WTC11 (cell line): ENCODE measurements at regions not wholly inside any gene's neighbourhood (a gene's known extent, or its start where the extent isn't known, plus 50 kb on each side); places are given as distances from the start of the nearest gene placed in this dataset.

ENCODE experiments used
- ATAC-seq: fragments of 200-7000 bp; cut with Tn5 transposase; 2 replicates; pipeline ENCODE4 v1.10.0; 2021; ENCODE audit warnings: mild to moderate bottlenecking, moderate library complexity
- CTCF ChIA-PET: fragments of 300-600 bp; sonication (Branson Sonifier 250); formaldehyde crosslinking; loops from one replicate; lab custom pipeline; 2021; ENCODE audit warnings: antibody characterized with exemption; lab: Charles Lee
- POLR2A ChIA-PET: fragments of 350-600 bp; sonication (Branson Sonifier 250); formaldehyde crosslinking; loops from one replicate; lab custom pipeline; 2021; ENCODE audit warnings: antibody characterized with exemption; lab: Charles Lee
- DNase-seq: peaks from one replicate; pipeline ENCODE4 v3.0.0; 2021; ENCODE audit warnings: low spot score
- H3K27ac Mint-ChIP-seq: 2 replicates; pipeline ENCODE4 v1.8.0; 2021; ENCODE audit warnings: mixed read lengths
- H3K27me3 Mint-ChIP-seq: 2 replicates; pipeline ENCODE4 v1.8.0; 2021; ENCODE audit warnings: low read depth, mild to moderate bottlenecking, moderate library complexity, mixed read lengths
- H3K36me3 Mint-ChIP-seq: 2 replicates; pipeline ENCODE4 v1.8.0; 2021; ENCODE audit warnings: mixed read lengths
- H3K4me1 Mint-ChIP-seq: 2 replicates; pipeline ENCODE4 v1.8.0; 2022; ENCODE audit warnings: mixed read lengths
- H3K4me3 Mint-ChIP-seq: 2 replicates; pipeline ENCODE4 v1.8.0; 2021; ENCODE audit warnings: mild to moderate bottlenecking, moderate library complexity, mixed read lengths
- H3K9me3 Mint-ChIP-seq: 2 replicates; pipeline ENCODE4 v1.8.0; 2021; ENCODE audit warnings: mixed read lengths
- ARID4B ChIP-seq: sonication (generic); formaldehyde crosslinking; IDR thresholded peaks from 2 replicates; pipeline ENCODE4 v1.8.0; 2023; ENCODE audit warnings: missing genetic modification reagents, mild to moderate bottlenecking, borderline replicate concordance
- ATF1 ChIP-seq: sonication (generic); formaldehyde crosslinking; IDR thresholded peaks from 2 replicates; pipeline ENCODE4 v1.8.1; 2023; ENCODE audit warnings: mild to moderate bottlenecking, moderate library complexity, missing genetic modification reagents
- ATF6 ChIP-seq: sonication (generic); formaldehyde crosslinking; IDR thresholded peaks from 2 replicates; pipeline ENCODE4 v1.8.1; 2023; ENCODE audit warnings: mild to moderate bottlenecking, missing genetic modification reagents
- CBFB ChIP-seq: sonication (generic); formaldehyde crosslinking; IDR thresholded peaks from 2 replicates; pipeline ENCODE4 v1.8.1; 2022; ENCODE audit warnings: mild to moderate bottlenecking, low read depth, missing genetic modification reagents
- CREB1 ChIP-seq: sonication (generic); formaldehyde crosslinking; IDR thresholded peaks from 2 replicates; pipeline ENCODE4 v1.8.0; 2023; ENCODE audit warnings: mild to moderate bottlenecking, missing genetic modification reagents
- E2F1 ChIP-seq: sonication (generic); formaldehyde crosslinking; IDR thresholded peaks from 2 replicates; pipeline ENCODE4 v1.8.0; 2022; ENCODE audit warnings: mild to moderate bottlenecking, missing genetic modification reagents
- E2F5 ChIP-seq: sonication (generic); formaldehyde crosslinking; IDR thresholded peaks from 2 replicates; pipeline ENCODE4 v1.8.1; 2022; ENCODE audit warnings: mild to moderate bottlenecking, moderate library complexity, missing genetic modification reagents
- FOXJ3 ChIP-seq: sonication (generic); formaldehyde crosslinking; IDR thresholded peaks from 2 replicates; pipeline ENCODE4 v1.9.0; 2021; ENCODE audit warnings: missing genetic modification reagents, mild to moderate bottlenecking, borderline replicate concordance
- GABPB1 ChIP-seq: sonication (generic); formaldehyde crosslinking; IDR thresholded peaks from 2 replicates; pipeline ENCODE4 v1.8.1; 2023; ENCODE audit warnings: mild to moderate bottlenecking, missing genetic modification reagents
- HMGA2 ChIP-seq: fragments of 250-450 bp; sonication (Bioruptor Pico); IDR thresholded peaks from 2 replicates; pipeline ENCODE4 v1.4.0; 2021; ENCODE audit warnings: mild to moderate bottlenecking, moderate library complexity
- NFATC4 ChIP-seq: fragments of 250-450 bp; sonication (Bioruptor Pico); IDR thresholded peaks from 2 replicates; pipeline ENCODE4 v1.9.0; 2021; ENCODE audit warnings: mild to moderate bottlenecking
- NFYB ChIP-seq: sonication (generic); formaldehyde crosslinking; conservative IDR thresholded peaks from 2 replicates; pipeline ENCODE4 v1.8.0; 2022; ENCODE audit warnings: low read depth, missing genetic modification reagents
- NR1H2 ChIP-seq: sonication (generic); formaldehyde crosslinking; IDR thresholded peaks from 2 replicates; pipeline ENCODE4 v1.9.0; 2021; ENCODE audit warnings: mild to moderate bottlenecking, moderate library complexity, missing genetic modification reagents
- NR2C2 ChIP-seq: sonication (generic); formaldehyde crosslinking; IDR thresholded peaks from 2 replicates; pipeline ENCODE4 v1.8.0; 2022; ENCODE audit warnings: mild to moderate bottlenecking, missing genetic modification reagents
- NR3C1 ChIP-seq: sonication (generic); formaldehyde crosslinking; conservative IDR thresholded peaks from 2 replicates; pipeline ENCODE4 v1.8.1; 2023; ENCODE audit warnings: low read depth, mild to moderate bottlenecking, missing genetic modification reagents
- TCF7 ChIP-seq: sonication (generic); formaldehyde crosslinking; IDR thresholded peaks from 2 replicates; pipeline ENCODE4 v1.8.0; 2022; ENCODE audit warnings: mild to moderate bottlenecking, low read depth, missing genetic modification reagents, moderate library complexity
- ZNF232 ChIP-seq: sonication (generic); formaldehyde crosslinking; IDR thresholded peaks from 2 replicates; pipeline ENCODE4 v1.8.0; 2022; ENCODE audit warnings: mild to moderate bottlenecking, missing genetic modification reagents
- ZNF317 ChIP-seq: sonication (generic); formaldehyde crosslinking; IDR thresholded peaks from 2 replicates; pipeline ENCODE4 v1.8.1; 2023; ENCODE audit warnings: low read depth, mild to moderate bottlenecking, moderate library complexity, missing genetic modification reagents, borderline replicate concordance
- ZNF532 ChIP-seq: fragments of 250-450 bp; sonication (Bioruptor Pico); IDR thresholded peaks from 2 replicates; pipeline ENCODE4 v1.9.0; 2021; ENCODE audit warnings: mild to moderate bottlenecking, borderline replicate concordance
- ZNF671 ChIP-seq: fragments of 250-450 bp; sonication (Bioruptor Pico); IDR thresholded peaks from 2 replicates; pipeline ENCODE4 v1.8.0; 2021; ENCODE audit warnings: mild to moderate bottlenecking

GRCh38 chr2:226198956-226199355 lies 600.7 kb downstream of the IRS1 start:
- no peak overlapping the region for H3K27ac Mint-ChIP-seq
- CTCF ChIA-PET: interaction anchor here (1.0 kb wide), 1 partner anchor 168 kb away, joined by 3 read pairs; no protein-coding TSS in a partner anchor

GRCh38 chr2:226190479-226191252 lies 609.0 kb downstream of the IRS1 start:
- no peaks in the 10 kb centered on the region for H3K27me3 Mint-ChIP-seq
- H3K4me3 Mint-ChIP-seq: no peak overlapping the region
- CTCF ChIA-PET: no interaction called here
- POLR2A ChIA-PET: no interaction called here
- peaks cover 9% of the 10 kb centered on the region for H3K4me1 Mint-ChIP-seq
- no peak overlapping the region for H3K27ac Mint-ChIP-seq
- H3K9me3 Mint-ChIP-seq: peaks cover 6% of the 10 kb centered on the region
- TF ChIP-seq NR2C2 (no peak), GABPB1 (peak; percentile 30; the same call in 1 of the 2 replicates), ZNF671 (CRISPR knock-in tag) (no peak), ATF1 (CRISPR knock-in tag) (no peak)
- TF ChIP-seq, all 79 proteins: peak for 1
- DNase-seq (no peak), ATAC-seq (no peak)
- no peaks in the 10 kb centered on the region for H3K36me3 Mint-ChIP-seq

More at GRCh38 chr2:226198956-226199355, 600.7 kb downstream of the IRS1 start:
- POLR2A ChIA-PET: no interaction called here
- Mint-ChIP-seq H3K4me1 (peaks cover 4% of the 10 kb centered on the region; the same call in 1 of the 2 replicates), H3K9me3 (peaks cover 6% of the 10 kb centered on the region), H3K4me3 (no peak overlapping the region), H3K27me3 (no peaks in the 10 kb centered on the region), H3K36me3 (no peaks in the 10 kb centered on the region)
- ATAC-seq (no peak), DNase-seq (no peak)
- TF ChIP-seq ZNF317 (no peak), E2F5 (CRISPR knock-in tag) (no peak), ATF6 (CRISPR knock-in tag) (no peak)

GRCh38 chr2:226189061-226189460 lies 610.6 kb downstream of the IRS1 start:
- POLR2A ChIA-PET: no interaction called here
- H3K36me3 Mint-ChIP-seq: no peaks in the 10 kb centered on the region

More at GRCh38 chr2:226189061-226189460, 610.6 kb downstream of the IRS1 start:
- no peak overlapping the region for H3K27ac Mint-ChIP-seq
- no peak for TF ChIP-seq E2F1 (CRISPR knock-in tag)
- TF ChIP-seq NFATC4 (CRISPR knock-in tag): no peak
- no peak for TF ChIP-seq ARID4B
- no peak for TF ChIP-seq NR1H2
- TF ChIP-seq NR3C1 (CRISPR knock-in tag): no peak
- TF ChIP-seq CREB1 (CRISPR knock-in tag): no peak
- no peak for TF ChIP-seq NFYB (CRISPR knock-in tag)
- no peak for TF ChIP-seq FOXJ3 (CRISPR knock-in tag)
- TF ChIP-seq TCF7 (CRISPR knock-in tag): no peak
- TF ChIP-seq ZNF232 (CRISPR knock-in tag): no peak
- no peak for TF ChIP-seq CBFB (CRISPR knock-in tag)
- TF ChIP-seq ZNF532 (CRISPR knock-in tag): no peak
- TF ChIP-seq HMGA2 (CRISPR knock-in tag): no peak
- CTCF ChIA-PET: no interaction called here
- no peaks in the 10 kb centered on the region for H3K9me3 Mint-ChIP-seq
- DNase-seq (no peak), ATAC-seq (no peak)
- peaks cover 15% of the 10 kb centered on the region for H3K4me1 Mint-ChIP-seq
- H3K27me3 Mint-ChIP-seq: no peaks in the 10 kb centered on the region
- no peak overlapping the region for H3K4me3 Mint-ChIP-seq
